ENCODE measurements at regions not wholly inside any gene's neighbourhood (a gene's known extent, or its start where the extent isn't known, plus 50 kb on each side); places are given as distances from the start of the nearest gene placed in this dataset.
A peak's percentile ranks its signal among the peaks of the same experiment; 100 is the strongest.

DNA sequence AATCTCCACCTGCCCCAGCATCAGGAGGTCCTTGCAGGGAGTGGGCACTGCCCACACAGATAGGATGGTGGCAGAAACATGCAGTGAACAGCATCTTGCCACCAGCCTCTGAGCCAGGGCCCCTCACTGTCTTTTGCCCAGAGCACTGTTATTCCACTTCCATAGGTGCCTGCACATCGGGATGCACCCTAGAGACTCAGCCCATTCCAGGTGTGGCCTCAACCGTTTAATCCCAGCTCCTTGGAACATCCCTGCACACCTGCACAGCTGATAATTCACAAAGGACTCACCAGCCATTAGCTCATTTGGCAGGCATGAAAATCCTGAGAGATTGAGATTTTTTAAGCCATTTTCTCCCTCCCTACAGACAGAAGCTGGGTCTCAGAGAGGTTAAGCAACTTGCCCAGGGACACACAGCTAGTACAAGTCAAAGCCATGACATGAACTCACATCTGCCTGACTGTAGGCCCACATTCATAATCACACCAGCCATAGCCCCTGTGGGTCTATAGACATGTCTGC, 116.3 kb downstream of the EFNB1 start:
- DNase-seq = no peak

DNA sequence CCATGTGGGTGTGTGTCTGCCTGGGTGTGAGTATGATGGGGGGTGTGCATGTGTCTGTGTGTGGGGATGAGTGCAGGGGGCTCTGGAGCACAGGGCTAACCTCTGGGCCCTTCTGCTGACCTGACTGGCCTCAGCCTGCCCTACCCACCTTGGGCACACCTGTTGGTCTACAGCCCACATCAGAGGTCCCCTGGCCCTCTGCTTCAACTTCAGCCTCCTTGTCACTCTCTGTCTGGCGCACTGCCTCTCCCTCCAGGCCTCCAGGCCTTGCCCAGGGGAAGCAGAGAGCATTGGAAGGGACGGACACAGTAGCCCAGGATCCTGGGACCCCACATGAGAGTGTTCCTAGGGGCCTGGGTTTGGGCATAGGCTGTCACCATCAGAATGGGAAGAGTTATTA, 115.4 kb downstream of the EFNB1 start:
- no peak for DNase-seq

DNA sequence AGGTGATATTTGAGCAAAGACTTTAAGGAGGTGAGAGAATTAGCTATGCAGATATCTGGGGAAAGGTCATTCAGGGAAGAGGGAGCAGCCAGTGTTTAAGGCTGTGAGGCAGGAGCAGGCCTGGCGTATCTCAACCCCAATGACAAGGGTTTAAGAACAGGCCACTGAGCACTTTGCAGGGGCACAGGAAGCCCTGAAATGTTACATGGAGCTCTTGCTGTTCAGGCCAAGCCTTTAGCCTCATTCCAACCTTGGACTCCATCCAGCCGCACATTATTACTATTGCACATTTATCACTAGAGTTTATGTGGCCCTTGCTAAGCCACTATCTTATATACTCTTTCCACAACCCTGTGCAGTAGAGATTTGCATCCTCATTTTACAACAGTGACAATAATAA, 114.0 kb downstream of the EFNB1 start:
- DNase-seq = no peak

DNA sequence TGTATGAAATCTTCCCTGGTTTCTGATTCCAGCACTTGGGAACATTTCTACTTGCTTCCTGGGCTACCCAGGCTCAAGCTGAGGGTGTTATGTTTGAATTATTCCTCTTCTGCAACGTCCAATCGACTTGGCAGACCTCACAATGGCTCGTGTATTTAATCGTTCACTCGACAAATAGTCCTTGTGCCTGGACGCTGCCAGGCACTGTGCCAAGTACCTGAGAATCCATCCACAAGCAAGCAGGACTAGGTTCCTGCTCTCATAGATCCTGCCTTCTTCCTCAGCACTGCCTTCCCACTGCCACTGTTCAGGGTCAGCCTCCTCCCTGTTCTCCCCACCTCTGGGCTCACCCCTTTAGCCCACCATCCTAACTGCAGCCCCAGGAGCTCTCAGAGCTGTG, 113.3 kb downstream of the EFNB1 start:
- no peak for DNase-seq

DNA sequence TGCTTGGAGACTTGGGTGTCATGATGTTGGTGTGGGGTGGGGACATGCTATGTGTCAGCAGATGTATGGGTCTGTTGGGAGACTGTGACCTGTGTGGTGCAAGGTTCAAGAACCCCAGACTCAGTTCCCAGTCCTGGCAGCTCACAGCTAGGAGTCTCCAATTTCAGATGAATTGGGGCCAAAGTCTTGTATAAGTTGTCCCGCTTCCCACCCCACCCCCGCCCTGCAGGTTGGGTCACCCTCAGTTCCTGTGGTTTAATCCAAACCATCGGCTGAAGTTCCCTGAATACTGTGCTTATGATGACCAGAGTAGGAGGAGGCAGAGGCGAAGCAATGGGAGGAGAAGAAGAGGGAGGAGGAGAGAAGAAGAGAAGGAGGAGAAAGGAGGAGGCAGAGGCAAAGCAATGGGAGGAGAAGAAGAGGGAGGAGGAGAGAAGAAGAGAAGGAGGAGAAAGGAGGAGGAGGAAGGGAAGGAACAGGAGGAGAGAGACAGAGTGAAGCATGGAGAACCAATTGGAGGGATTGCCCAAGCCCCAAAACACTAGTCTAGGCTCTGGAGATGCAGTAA, 112.6 kb downstream of the EFNB1 start:
- no peak for DNase-seq

DNA sequence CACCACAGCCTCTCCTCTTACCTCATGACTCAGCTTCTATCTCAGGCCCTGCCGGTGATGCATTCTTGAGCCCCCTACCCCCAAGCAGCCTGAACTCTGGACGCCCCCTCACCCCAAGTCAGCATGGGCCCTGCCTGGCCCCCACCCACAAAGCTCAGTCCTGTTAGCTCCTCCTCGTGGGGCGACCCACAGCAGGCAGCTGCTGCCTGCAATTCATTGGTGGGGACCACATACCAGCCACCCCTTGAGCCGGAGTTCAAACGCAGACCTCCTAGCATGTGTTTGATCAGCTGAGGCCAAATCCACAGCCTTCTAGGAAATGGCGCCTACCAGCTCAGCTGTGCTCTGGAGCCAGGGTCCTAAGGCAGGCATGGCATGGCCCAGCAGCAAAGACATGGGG, 111.8 kb downstream of the EFNB1 start:
- DNase-seq = no peak

DNA sequence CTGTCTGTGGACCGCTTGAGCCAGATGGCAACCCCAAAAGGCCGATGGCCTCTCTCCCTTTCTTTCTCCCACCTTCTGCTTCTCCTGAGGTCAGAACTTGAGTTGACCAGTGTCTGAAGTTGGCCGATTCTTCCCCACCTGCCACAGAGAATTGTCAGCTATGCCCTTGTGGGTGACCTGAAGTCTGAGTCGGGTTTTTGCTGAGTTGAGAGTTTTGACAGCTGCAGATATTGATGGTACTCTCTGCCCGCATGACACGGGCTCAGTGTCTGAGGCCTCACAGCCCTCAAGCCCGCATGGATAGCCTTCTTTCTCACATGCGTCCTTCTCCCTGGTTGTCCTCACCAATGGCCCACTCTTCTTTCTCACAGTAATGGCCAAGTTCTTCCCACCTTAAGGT, 111.0 kb downstream of the EFNB1 start:
- no peak for DNase-seq

DNA sequence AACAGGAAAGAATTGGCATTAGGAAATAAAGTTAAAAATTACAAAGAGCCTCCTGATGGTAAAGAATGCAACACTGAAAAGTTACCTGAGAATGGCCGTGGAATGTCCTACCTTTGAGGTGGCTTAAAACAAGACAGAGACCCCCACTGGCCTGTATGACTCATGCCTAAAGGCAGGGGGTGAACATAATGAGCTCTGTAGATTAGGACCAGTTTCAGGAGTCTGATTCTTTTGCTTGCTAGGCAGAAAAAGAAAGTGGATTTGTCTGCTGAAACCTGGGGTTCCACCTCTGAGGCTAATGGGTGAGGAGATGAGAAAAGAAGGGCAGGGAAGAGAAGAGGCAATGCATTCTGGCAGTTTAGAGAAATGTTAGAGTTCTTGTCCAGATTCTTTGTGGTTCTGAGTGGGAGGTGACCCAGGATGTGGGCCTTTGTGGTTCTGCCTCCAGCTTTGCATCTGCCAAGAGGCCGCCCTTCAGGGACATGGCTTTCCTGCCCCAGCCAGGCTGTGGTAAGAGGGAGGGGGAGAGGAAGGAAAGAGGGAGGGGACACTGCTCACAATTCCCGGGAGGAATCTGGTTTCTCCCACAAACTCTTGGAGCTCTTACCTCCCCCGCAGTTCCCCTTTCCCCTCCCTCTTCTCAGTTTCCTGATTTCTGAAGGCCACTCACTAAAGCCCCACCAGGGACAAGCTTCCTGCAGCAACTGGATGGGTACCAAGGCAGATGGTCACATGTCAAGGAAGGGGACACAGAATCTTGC, 109.6 kb downstream of the EFNB1 start:
- DNase-seq = peak in 2 of 4 experiments; percentile 2 to 10

DNA sequence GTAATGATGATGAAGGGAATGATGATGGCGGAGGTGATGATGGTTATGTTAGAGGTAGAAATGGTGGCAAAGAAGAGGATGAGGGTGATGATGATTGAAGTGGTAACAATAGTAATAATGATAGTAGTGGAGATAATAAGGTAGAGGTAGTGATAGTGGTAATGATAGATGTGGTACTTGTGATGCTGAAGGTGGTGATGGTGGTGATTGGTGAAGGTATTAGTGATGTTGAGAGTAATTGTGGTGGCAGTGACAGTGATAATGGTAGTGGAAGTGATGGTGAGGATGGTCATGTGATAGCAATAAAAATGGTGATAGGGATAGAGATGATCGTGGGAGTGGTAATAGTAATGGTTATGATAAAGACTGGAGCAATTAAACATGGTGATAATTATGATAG, 108.8 kb downstream of the EFNB1 start:
- DNase-seq = no peak

DNA sequence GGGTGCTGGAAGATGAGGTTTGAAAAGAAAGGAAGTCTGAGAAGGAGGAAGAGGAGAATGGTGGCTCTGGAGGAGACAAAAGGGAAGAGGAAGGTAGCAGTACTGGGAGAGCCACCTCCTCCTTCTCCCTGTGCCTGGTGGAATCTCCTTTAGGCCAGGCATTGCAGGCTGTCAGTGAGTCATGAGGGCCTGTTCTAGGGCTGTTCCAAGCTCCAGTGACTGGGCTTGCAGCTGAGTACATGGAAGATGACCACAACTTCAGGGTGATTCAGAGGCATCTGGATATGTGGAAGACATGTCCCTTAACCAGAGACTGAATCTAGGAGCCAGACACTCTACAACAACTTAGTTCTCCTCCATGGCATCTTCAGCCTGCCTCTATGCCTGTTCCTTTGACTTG, 107.8 kb downstream of the EFNB1 start:
- peak; percentile 45 to 70 (median 52) for DNase-seq

DNA sequence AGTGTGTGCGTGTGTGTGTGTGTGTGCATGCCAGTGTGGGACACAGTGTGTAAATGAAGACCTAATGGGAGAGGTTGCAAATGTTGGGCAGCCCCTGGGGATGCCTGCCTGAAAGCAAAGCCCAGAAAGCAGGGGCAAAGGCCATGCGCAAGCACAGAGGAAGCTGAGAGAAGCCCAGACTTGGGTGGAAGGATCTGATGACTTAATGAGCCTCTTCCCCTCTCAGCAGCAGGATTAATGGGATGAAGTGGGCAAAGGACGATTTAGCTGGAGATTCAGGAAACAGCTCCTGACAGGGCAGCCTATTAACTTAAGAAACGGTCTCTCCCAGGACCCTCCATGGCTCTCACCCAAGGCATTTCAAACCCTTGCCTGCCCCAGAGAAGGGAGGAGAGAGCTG, 107.3 kb downstream of the EFNB1 start:
- peak in 1 of 4 experiments; percentile 5 for DNase-seq

DNA sequence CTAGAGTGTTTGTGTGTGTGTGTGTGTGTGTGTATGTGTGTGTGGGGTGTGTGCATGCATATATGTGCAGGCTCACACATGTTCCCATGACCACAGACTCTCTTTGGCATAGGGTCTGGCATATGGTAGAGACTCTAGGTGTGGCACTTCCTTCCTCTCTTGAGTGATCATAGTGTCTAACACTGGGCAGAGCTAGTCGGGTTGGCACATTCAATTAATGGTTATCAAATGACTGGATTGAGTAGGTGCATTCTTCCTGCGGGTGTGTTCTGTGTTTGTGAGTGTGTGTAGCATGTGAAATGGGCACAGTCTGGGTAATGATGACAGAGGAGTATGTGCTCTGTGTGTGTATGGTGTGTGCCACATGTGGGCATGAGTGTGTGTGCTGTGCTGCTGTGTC, 106.5 kb downstream of the EFNB1 start:
- DNase-seq = no peak

DNA sequence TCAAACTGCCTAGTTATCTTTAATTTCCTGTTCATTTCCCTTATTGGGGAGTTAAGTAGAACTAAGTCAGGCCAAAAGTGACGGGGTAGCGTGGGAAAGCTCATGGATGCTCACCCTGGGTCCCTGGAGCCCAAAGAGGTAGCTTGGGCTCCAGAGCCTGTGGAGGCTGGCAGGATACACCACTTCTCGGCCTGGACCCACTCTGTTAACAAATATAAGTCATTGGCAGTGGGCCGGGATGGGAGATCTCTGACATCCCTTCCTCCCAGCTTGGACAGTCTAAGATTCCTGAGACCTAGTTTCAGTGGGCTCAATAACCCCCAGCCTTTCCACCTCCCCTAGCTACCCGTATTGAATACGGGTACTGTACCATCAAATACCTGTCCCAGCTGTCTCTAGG, 106.1 kb downstream of the EFNB1 start:
- DNase-seq = no peak

DNA sequence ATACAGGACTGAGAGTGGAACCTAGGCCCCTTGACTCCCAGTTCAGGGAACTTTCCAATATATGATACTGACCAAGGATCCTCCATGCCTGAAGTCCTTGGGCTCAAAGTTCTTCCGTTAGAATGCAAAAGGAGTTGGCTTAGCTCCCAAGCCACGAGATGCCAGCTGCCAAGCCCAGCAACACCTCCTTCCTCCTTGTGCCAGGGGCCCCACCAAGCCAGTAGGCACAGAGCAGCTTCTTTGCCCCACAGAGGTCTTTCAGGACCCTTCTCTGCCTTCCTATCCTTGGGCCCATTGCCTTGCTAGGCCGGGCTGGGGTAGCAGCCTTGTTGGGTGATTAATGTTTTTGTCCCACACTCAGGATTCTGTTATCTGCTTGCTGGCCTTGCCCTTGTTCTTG, 105.6 kb downstream of the EFNB1 start:
- no peak for DNase-seq

DNA sequence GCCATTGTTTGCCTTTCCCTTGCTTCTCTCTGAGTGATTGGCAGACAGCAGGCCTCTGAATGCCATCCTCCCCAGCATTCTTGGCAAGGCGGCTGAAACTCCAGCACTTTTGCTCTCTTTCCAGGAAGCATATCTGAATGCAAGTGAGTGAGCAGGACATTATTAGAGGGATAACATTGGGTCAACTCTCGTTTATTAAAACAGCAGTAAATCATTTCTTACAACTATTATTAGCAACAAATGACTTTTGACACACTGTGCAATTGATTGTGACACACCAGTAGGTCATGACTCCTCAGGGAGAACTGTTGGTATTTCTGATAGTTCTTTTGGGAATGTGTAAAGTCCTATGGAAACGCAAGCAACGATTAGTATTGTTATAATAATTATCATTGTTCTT, 103.8 kb downstream of the EFNB1 start:
- DNase-seq = no peak

DNA sequence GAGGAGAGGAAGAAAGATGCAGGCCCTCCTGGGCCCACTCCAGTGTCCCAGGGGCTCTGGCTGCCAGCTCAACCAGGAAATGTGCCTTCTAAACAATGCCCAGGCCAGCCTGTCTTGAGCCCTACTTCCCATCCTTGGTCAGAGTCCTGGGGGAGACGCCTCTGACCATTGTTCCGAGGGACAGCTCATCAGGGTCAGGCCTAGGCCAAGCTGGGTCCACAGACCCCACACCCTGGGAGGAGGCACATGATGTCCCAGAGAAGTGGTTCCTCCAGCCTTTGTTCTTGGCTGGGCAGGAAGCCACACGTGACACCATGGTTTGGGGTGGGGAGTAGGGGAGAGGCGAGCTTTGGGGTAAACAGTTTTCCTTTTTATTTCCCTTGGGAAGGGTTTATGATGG, 102.5 kb downstream of the EFNB1 start:
- no peak for DNase-seq

DNA sequence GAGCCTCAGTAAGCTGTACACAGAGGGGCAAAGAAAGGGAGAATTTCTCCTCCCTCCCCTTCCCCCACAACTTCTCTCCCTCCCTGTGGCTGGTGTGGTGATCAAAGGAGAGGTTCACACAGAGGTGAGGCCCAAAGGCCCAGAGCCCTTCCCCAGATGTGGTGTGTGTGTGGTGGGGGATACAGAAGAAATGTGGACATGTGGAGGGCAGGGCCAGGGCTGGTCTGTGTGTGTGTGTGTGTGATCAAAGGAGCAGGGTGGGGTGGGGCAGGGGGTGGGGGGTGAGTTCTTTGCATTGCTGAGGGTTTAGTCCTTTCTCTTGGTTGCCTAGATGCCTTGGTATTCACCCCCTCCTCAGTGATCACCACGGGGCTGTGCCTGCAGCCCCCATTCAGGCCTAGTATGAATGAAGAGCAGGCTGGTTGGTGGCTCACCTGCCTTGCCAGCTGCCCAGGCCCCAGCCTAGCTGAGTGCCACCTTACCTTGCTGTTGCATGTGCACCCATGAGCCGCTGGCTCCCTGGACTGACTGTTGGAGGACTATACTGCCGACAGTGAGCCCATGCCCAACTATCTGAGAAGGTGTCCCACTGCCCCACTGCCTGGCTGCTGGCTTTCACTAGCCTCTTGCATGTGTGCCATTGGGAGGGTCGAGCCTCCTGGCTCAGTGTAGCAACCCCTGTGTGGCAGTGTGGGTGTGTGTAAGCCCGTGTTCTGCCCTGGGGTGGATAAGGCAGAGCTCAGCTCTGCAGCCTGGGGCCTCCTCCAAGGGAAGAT, 101.9 kb downstream of the EFNB1 start:
- DNase-seq = no peak

DNA sequence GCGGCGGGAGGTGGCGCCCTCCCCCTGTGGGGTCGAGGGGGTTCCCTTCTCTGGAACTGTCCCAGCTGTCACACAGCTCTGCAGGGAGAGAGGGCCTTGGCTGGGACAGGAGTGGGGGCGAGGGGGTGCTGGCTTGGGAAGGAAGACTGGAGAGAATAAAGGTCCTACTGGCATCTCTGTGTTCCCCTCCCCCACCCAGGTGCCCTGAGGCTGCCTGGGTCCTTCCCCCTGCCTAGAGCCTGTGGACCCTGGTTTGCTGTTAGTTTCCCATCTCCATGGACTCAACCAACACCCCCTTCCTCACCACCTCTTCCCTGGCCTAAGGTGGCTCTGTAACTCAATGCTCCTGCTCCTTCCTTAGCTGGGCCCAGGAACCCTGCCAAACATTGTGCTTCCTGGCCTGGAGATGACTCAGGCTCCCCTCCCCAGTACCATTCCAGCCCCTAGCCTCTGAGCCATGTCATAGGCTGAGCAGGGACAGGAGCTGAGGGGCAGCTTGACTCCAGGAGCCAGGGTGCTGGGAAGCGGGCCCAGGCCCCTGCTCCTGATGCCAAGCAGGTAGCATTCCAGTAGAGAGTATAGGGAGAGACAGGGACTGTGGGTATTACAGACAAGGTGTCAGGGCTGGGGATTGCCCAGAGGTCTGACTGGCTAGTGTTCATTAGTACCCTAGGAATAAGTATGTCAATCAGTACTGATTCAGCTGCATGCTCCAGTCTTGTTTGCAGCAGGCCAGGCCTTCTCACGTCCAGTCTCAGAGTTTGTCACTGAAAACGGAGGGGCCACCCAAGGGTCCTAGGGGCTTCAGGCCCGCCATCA, 100.7 kb downstream of the EFNB1 start:
- DNase-seq = no peak

DNA sequence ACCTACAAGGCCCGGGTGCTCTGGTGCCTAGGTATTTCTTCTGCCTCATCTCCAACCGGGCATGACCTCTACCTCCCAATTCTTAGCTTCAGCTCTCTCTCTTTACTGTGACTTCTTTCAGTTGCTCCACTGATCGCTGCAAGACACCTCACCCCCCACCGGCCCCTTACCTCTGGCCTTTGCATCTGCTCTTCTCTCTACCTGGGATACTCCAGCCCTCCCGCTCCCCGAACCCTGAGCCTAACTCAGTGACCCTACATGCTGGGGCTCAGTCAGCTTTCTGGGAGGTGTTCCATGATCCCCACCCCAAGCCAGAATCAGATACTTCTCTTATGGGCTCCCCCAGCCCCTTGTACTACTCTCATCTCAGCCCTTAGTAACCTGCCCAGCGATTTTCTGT, 99.6 kb downstream of the EFNB1 start:
- DNase-seq = no peak

DNA sequence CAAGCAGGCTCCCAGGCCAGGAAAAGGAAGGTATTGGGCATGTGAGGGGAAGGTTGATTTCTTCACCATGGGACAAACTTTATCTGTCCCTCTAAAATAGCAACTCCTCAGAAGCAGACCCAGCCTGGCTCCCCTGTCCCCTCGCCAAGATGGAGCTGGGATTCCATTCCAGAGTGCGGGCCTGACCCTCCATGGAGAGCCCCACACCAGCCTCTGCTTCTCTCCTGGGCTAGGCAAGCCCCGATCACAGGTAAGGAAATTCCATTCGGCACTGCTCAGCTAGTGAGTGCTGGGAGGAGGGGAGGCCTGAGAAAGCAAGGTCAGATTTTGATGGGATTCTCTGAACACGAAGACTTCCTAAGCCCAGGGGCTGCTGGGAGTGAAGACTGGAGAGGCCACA, 98.4 kb downstream of the EFNB1 start:
- DNase-seq = no peak

DNA sequence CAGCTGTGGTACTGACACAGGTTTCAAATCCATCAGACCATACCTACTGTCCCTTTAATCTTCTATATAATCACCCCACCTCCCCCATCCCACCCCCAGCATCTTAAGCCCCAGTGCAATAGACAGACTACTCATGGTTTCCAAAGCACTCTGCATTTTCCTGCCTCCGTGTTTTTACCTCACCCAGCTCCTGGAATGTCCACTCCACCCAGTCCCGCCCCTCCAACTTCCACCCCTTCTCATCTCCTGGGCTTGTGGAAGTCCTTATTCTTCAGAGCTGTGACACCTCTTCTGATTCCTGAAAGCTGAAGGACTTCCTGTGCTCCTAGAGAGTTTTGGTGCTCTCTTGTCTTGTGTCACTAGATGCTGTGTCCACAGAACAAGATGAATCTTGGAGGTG, 94.3 kb downstream of the EFNB1 start:
- no peak for DNase-seq

DNA sequence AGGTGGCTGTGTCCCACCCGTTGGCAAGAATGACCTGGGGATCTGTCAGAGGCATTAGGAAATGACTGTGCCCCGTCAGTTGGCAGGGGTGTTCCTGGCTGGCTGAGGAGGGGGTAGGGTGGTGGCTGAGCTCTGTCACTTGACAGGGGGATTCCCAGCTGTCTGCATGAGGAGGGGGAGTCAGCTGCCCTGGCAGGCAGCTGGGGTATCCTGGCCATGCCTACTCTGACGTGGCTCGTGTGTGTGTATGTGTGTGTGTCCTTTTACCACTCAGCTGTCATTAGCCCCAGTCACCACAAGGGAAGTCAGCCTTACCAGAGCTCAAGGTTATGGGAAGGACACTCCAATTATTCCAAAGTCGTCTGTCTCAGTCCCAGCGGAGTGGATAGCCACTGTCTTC, 93.2 kb downstream of the EFNB1 start:
- peak in 1 of 4 experiments; percentile 1 for DNase-seq

DNA sequence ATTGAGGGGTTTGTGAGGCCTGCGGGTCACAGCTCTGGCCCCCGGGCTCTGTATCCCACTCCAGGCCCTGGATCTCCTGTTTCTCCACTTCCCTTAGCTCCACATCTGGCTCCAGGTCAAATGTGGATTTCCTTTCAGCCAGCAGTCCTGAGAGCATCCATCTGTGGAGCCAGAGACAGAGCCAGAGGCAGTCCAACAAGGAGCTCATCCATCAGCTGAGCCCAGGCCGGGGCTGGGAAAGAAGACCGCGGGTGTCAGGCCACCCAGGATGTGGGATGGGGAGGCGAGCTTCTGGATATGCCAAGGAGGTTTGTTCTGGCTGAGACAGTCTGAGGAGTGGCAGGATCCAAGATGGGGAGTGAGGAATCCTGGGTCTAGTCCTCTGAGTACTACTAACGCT, 91.7 kb downstream of the EFNB1 start:
- no peak for DNase-seq

Measured in suppressor macrophage (primary cell).